Activated CD4-positive, alpha-beta memory T cell treated with anti-CD3 and anti-CD28 coated beads, Interleukin-2, amount 10 ng/mL, durations not matched to agents 7 days and 5 days (primary cell): ENCODE measurements at regions not wholly inside any gene's neighbourhood (a gene's known extent, or its start where the extent isn't known, plus 50 kb on each side); places are given as distances from the start of the nearest gene placed in this dataset.

Source experiments
- CTCF ChIA-PET: fragments of 350-600 bp; sonication (Branson Sonifier 250); formaldehyde crosslinking; loops from one replicate; lab custom pipeline; 2021; ENCODE audit warnings: antibody characterized with exemption, inconsistent platforms; lab: Charles Lee
- POLR2A ChIA-PET: fragments of 350-600 bp; sonication (Branson Sonifier 250); formaldehyde crosslinking; loops from one replicate; lab custom pipeline; 2021; ENCODE audit warnings: antibody characterized with exemption; lab: Charles Lee
- DNase-seq: peaks from one replicate; pipeline ENCODE4 v3.0.0-alpha.2; 2020
- H3K27ac Mint-ChIP-seq: one replicate; pipeline ENCODE4 v1.8.0; 2021; ENCODE audit warnings: mild to moderate bottlenecking, mixed read lengths
- H3K27me3 Mint-ChIP-seq: one replicate; pipeline ENCODE4 v1.8.0; 2021; ENCODE audit warnings: mixed read lengths
- H3K36me3 Mint-ChIP-seq: one replicate; pipeline ENCODE4 v1.8.0; 2021; ENCODE audit warnings: low read depth, mixed read lengths
- H3K4me1 Mint-ChIP-seq: one replicate; pipeline ENCODE4 v1.8.0; 2021; ENCODE audit warnings: mixed read lengths
- H3K4me3 Mint-ChIP-seq: one replicate; pipeline ENCODE4 v1.8.0; 2021; ENCODE audit warnings: mild to moderate bottlenecking, mixed read lengths
- H3K9me3 Mint-ChIP-seq: one replicate; pipeline ENCODE4 v1.8.0; 2021; ENCODE audit warnings: mixed read lengths

DNA sequence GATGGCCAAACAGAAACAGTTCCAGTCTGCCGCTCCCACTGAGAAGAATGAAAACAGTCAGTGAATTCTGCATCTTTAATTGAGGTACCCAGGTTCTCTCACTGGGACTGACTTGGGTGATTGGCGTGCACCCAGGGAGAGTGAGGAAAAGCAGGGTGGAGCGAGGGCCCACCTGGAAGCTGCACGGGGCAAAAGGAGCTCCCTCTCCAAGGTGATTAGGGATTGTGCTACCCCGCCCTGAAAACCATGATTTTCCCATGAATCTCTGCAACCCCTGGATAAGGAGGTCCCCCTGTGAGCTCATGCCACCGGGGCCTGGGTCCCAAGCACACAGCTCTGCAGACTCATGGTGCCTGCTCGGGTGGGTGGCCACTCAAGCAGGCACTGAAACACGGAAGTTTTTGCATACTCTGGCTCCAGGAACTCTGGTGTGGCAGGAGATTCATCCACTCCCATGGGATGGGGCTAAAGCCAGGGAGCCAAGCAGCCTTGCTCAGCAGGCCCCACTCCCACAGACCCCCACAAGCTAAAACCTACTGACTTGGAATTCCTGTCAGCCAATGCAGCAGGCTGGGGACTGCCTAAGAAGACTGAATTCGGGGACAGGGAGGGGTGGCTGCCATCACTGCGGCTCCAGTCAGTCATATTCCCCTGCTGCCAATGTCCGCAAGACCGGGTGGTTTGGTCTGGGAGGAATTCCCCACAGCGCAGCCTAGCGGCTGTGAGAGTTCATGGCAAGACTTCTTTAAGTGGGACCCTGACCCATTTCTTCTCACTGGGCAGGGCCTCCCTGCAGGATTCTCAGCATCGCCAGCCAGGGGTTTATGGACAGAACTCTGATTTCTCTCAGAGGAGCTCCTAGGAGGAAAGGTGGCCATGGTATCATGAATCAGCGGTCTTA lies 652.2 kb upstream of the RGMB start:
- ChIA-PET CTCF (no interaction called here), POLR2A (no interaction called here)
- Mint-ChIP-seq H3K36me3 (no peaks in the 10 kb centered on the region), H3K27ac (no peak overlapping the region), H3K4me1 (no peaks in the 10 kb centered on the region), H3K9me3 (no peaks in the 10 kb centered on the region), H3K4me3 (no peak overlapping the region), H3K27me3 (no peaks in the 10 kb centered on the region)
- DNase-seq: no peak

DNA sequence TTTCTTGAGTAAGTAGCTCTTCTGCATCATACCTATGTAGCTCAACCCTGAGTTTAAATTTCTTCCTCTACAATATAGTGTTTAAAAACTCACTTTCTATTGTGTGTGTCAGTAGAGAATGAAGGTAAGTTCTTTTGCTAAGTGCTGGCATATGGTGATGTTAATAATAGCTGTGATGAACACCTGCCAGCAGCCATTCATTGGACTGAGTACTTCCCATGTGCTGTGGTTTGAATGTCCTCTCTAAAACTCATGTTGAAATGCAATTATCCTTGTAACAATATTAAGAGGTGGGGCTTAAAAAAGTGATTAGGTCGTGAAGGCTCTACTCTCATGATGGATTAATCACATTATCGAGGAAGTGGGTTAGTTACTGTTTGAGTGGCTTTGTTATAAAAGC lies 645.2 kb upstream of the RGMB start:
- H3K9me3 Mint-ChIP-seq: no peaks in the 10 kb centered on the region

GRCh38 chr5:98128846-98129245 lies 644.6 kb upstream of the RGMB start:
- H3K4me1 Mint-ChIP-seq: no peaks in the 10 kb centered on the region
- no peaks in the 10 kb centered on the region for H3K36me3 Mint-ChIP-seq
- no peak overlapping the region for H3K27ac Mint-ChIP-seq
- H3K9me3 Mint-ChIP-seq: no peaks in the 10 kb centered on the region
- DNase-seq: no peak
- H3K27me3 Mint-ChIP-seq: no peaks in the 10 kb centered on the region
- ChIA-PET CTCF (no interaction called here), POLR2A (no interaction called here)
- no peak overlapping the region for H3K4me3 Mint-ChIP-seq

More for the DNA sequence above, 645.2 kb upstream of the RGMB start:
- Mint-ChIP-seq H3K4me1 (no peaks in the 10 kb centered on the region), H3K4me3 (no peak overlapping the region), H3K27me3 (no peaks in the 10 kb centered on the region), H3K27ac (no peak overlapping the region), H3K36me3 (no peaks in the 10 kb centered on the region)
- DNase-seq: no peak
- ChIA-PET CTCF (no interaction called here), POLR2A (no interaction called here)

GRCh38 chr5:98130261-98131035 lies 643.0 kb upstream of the RGMB start:
- no peak overlapping the region for H3K27ac Mint-ChIP-seq
- POLR2A ChIA-PET: interaction anchor here (0.6 kb wide), 1 partner anchor 25 kb away, joined by 3 read pairs; no protein-coding TSS in a partner anchor

DNA sequence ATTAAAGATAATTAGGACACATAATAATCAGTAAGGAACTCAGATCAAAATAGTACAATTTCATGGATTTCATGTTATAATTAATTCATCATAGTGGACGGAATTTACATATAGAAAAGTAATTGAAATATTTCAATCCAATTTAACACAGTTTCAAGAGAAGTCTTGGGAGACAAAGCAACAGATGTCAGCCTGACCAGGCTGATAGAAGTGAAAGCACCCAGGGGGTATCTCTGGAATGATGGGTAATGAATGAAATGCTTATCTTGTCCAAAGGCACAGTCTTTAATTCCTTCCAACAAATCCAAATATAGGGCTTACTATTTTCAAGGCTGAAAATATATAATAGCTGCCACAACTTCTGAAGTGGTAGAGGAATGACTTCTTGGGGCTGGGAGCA lies 629.3 kb upstream of the RGMB start:
- POLR2A ChIA-PET: no interaction called here
- CTCF ChIA-PET: no interaction called here
- no peak for DNase-seq
- Mint-ChIP-seq H3K27me3 (no peaks in the 10 kb centered on the region), H3K9me3 (no peaks in the 10 kb centered on the region), H3K4me1 (no peaks in the 10 kb centered on the region), H3K36me3 (no peaks in the 10 kb centered on the region), H3K27ac (no peak overlapping the region), H3K4me3 (no peak overlapping the region)

More at GRCh38 chr5:98130261-98131035, 643.0 kb upstream of the RGMB start:
- no peaks in the 10 kb centered on the region for H3K4me1 Mint-ChIP-seq
- no peaks in the 10 kb centered on the region for H3K27me3 Mint-ChIP-seq
- no peak for DNase-seq
- H3K36me3 Mint-ChIP-seq: no peaks in the 10 kb centered on the region
- no peaks in the 10 kb centered on the region for H3K9me3 Mint-ChIP-seq
- no peak overlapping the region for H3K4me3 Mint-ChIP-seq
- CTCF ChIA-PET: no interaction called here

GRCh38 chr5:98144710-98145109 lies 628.8 kb upstream of the RGMB start:
- DNase-seq: no peak
- no peaks in the 10 kb centered on the region for H3K27me3 Mint-ChIP-seq
- H3K4me3 Mint-ChIP-seq: no peak overlapping the region
- POLR2A ChIA-PET: no interaction called here
- H3K27ac Mint-ChIP-seq: no peak overlapping the region
- no peaks in the 10 kb centered on the region for H3K36me3 Mint-ChIP-seq
- no peaks in the 10 kb centered on the region for H3K9me3 Mint-ChIP-seq
- no peaks in the 10 kb centered on the region for H3K4me1 Mint-ChIP-seq
- CTCF ChIA-PET: no interaction called here

DNA sequence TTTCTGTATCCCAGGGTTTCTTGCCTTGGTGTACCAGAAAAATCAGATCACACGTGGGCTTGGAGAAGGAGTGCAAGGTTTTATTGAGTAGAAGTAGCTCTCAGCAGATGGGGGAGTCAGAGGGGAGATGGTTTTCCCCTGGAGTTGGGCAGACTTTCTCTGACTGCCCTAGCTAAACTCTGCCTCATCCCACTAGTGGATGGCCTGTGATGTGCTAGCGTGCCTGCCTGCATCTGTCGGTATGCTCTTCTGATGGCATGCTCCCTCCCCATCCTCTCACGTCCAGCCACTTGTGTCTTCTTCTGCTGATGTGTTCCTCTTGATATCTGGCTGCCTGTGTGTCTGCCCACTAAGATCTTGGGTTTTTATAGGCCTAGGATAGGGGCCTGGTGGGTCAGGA lies 616.1 kb upstream of the RGMB start:
- no peak overlapping the region for H3K27ac Mint-ChIP-seq
- no peak for DNase-seq
- ChIA-PET POLR2A (no interaction called here), CTCF (no interaction called here)
- H3K4me1 Mint-ChIP-seq: no peaks in the 10 kb centered on the region
- no peaks in the 10 kb centered on the region for H3K36me3 Mint-ChIP-seq
- H3K4me3 Mint-ChIP-seq: no peak overlapping the region
- H3K9me3 Mint-ChIP-seq: no peaks in the 10 kb centered on the region
- no peaks in the 10 kb centered on the region for H3K27me3 Mint-ChIP-seq

DNA sequence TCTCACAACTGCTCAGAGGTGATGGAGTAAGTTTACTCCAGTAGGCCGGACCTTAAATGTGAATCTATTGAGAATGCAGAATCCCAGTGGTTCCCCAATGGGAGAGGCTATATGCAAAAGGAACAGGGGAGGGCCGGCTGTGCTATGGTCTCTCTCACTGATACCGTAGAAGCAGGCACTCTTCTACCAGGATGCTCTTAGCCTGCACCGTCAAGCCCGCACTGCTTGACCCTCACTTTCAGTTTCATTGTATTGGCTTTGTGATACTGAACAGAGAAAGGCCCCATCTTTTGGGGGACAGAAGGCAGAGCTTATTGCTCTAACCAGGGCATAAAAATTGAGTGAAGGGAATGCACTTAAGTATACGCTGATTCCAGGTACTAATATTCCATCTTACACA lies 615.0 kb upstream of the RGMB start:
- H3K27ac Mint-ChIP-seq: no peak overlapping the region
- no peaks in the 10 kb centered on the region for H3K36me3 Mint-ChIP-seq
- CTCF ChIA-PET: no interaction called here
- no peak overlapping the region for H3K4me3 Mint-ChIP-seq
- no peaks in the 10 kb centered on the region for H3K27me3 Mint-ChIP-seq
- DNase-seq: no peak
- H3K9me3 Mint-ChIP-seq: no peaks in the 10 kb centered on the region
- POLR2A ChIA-PET: no interaction called here
- no peaks in the 10 kb centered on the region for H3K4me1 Mint-ChIP-seq

DNA sequence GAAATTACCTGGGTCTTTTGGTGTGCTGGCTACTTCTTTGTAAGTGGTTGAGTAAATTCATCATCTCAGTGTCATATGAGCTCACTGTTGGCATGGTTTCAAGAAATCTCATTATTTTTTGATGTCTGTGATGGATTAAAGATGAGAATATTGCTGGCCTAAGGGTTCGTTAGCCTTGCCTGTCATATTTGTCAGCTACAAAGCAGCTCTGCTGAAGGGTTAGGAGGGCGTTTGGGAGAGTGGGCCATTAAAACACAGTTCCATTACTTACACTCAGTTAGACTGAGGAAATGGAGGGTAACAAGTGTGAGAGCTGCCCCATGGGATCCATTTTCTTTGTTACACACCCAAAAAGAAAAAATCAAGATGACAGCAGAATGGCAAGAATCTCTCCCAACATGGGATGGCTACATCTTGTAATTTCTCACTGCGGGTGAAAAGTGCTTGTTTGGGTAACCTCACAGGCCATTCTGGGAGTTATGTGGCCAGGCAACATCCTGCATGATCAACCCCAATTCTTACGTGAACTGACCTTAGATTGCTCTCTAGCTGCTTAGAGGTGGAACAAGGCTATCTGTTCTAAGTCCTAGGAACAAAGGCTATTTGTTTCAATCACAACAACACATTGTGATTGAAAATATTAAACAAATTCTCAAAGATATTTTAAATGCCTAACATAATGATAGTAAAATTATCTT lies 609.5 kb upstream of the RGMB start:
- H3K27me3 Mint-ChIP-seq: no peaks in the 10 kb centered on the region
- H3K9me3 Mint-ChIP-seq: no peaks in the 10 kb centered on the region
- DNase-seq: no peak
- H3K4me1 Mint-ChIP-seq: no peaks in the 10 kb centered on the region
- CTCF ChIA-PET: no interaction called here
- H3K36me3 Mint-ChIP-seq: no peaks in the 10 kb centered on the region
- H3K27ac Mint-ChIP-seq: no peak overlapping the region
- H3K4me3 Mint-ChIP-seq: no peak overlapping the region
- POLR2A ChIA-PET: no interaction called here

DNA sequence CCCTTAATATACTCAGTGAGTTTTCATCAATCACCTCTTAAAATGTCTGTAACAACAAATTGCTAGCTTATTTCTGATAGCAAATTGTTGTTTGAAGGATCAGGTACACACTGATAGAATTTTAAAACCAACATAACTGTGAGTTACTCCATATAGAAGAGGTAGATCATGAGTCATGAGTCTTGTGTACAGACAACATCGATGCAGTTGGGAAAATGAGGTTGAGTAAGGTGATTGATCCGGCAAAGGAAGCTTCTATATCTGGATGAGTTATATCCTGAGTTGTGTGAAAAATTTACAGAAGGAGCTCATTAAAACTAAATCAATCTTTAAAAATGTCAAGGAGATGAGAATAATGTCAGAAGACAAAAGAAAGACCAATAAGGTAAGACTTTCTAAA lies 604.6 kb upstream of the RGMB start:
- Mint-ChIP-seq H3K36me3 (no peaks in the 10 kb centered on the region), H3K9me3 (no peaks in the 10 kb centered on the region), H3K27me3 (no peaks in the 10 kb centered on the region), H3K27ac (no peak overlapping the region), H3K4me1 (no peaks in the 10 kb centered on the region), H3K4me3 (no peak overlapping the region)
- CTCF ChIA-PET: no interaction called here
- POLR2A ChIA-PET: no interaction called here
- DNase-seq: no peak

DNA sequence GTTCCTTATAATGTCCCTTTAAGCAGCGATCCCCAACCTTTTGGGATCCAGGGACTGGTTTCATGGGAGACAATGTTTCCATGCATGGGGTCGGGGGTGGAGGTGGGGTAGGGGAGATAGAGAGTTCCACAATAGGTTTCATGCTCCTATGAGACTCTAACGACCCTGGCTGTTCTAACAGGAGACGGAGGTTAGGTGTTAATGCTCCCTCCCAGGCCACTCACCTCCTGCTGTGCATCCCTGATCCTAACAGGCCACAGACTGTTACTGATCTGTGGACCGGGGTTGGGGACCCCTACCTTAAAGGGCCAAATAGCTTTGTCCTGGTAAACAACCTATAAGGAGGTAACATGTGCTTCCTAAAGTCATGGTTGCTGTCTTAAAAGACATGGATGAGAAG lies 602.5 kb upstream of the RGMB start:
- no peaks in the 10 kb centered on the region for H3K36me3 Mint-ChIP-seq
- no peak overlapping the region for H3K4me3 Mint-ChIP-seq
- no peaks in the 10 kb centered on the region for H3K27me3 Mint-ChIP-seq
- H3K9me3 Mint-ChIP-seq: no peaks in the 10 kb centered on the region
- ChIA-PET CTCF (no interaction called here), POLR2A (no interaction called here)
- DNase-seq: no peak
- H3K4me1 Mint-ChIP-seq: no peaks in the 10 kb centered on the region
- no peak overlapping the region for H3K27ac Mint-ChIP-seq

DNA sequence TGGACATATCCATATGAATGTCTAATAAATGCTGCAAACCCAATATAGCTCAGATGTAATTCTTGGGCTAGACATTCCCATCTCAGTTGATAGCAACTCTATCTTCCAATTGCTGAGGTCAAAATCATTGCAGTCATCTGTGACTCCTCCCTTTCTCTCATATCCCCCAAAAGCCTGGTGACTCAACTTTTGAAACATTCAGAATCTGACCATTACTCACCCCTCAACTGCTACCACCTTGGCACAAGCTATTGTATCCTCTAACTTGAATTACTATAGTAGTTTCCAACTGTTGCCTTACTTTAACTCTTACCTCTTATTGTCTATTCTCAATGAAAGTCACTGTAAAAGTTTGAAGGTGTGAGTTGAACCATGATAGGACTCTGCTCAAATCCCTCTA lies 600.1 kb upstream of the RGMB start:
- Mint-ChIP-seq H3K4me3 (no peak overlapping the region), H3K9me3 (no peaks in the 10 kb centered on the region), H3K4me1 (no peaks in the 10 kb centered on the region), H3K36me3 (no peaks in the 10 kb centered on the region), H3K27ac (no peak overlapping the region), H3K27me3 (no peaks in the 10 kb centered on the region)
- ChIA-PET POLR2A (no interaction called here), CTCF (no interaction called here)
- no peak for DNase-seq

DNA sequence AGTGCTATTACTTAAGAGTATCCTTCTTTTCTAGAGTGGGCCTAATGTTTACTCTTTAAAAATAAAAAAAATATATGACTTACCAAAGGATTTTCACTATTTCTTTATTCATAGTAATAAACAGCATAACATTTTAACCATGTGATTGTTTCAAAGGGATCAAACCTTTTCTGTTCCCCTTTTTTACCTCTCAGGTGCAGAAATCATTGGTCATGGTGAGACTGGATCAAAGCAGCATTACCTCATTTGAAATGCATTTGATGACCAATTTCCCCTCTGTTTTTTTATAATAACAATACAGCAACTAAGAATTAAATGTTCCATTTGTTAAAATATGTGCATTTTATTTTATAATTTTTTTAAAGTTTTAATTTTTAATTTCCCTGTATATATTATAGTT lies 598.0 kb upstream of the RGMB start:
- H3K4me3 Mint-ChIP-seq: no peak overlapping the region
- no peak for DNase-seq
- no peaks in the 10 kb centered on the region for H3K27me3 Mint-ChIP-seq
- no peak overlapping the region for H3K27ac Mint-ChIP-seq
- ChIA-PET CTCF (no interaction called here), POLR2A (no interaction called here)
- no peaks in the 10 kb centered on the region for H3K9me3 Mint-ChIP-seq
- H3K4me1 Mint-ChIP-seq: no peaks in the 10 kb centered on the region
- no peaks in the 10 kb centered on the region for H3K36me3 Mint-ChIP-seq
